ENCODE measurements at regions not wholly inside any gene's neighbourhood (a gene's known extent, or its start where the extent isn't known, plus 50 kb on each side); places are given as distances from the start of the nearest gene placed in this dataset.

GRCh38 chr6:103587722-103588121 is 1272.0 kb downstream of the HACE1 start:
- no peak for TF ChIP-seq CTCF (IDR thresholded peaks at IDR 0.05; ENCODE audit: insufficient read depth, low read length, missing control alignments)

GRCh38 chr6:103578115-103578514 is 1281.6 kb downstream of the HACE1 start:
- no peak for DNase-seq (ENCODE audit: low read depth, low spot score)
- TF ChIP-seq CTCF (IDR thresholded peaks at IDR 0.05; ENCODE audit: insufficient read depth, low read length, missing control alignments) = no peak
- ChIA-PET CTCF (no interaction called here), POLR2A (no interaction called here)
- H3K4me3 ChIP-seq (ENCODE audit: low read depth, low read length) = no peak overlapping the region

More at GRCh38 chr6:103587722-103588121, 1272.0 kb downstream of the HACE1 start:
- POLR2A ChIA-PET = no interaction called here
- no peak overlapping the region for H3K4me3 ChIP-seq (ENCODE audit: low read depth, low read length)
- DNase-seq (ENCODE audit: low read depth, low spot score) = no peak
- CTCF ChIA-PET = no interaction called here

GRCh38 chr6:103570431-103570830 is 1289.3 kb downstream of the HACE1 start:
- CTCF ChIA-PET = no interaction called here
- no peak for DNase-seq (ENCODE audit: low read depth, low spot score)
- H3K4me3 ChIP-seq (ENCODE audit: low read depth, low read length) = no peak overlapping the region
- TF ChIP-seq CTCF (IDR thresholded peaks at IDR 0.05; ENCODE audit: insufficient read depth, low read length, missing control alignments) = no peak
- POLR2A ChIA-PET = no interaction called here

- H3K4me3 ChIP-seq (ENCODE audit: low read depth, low read length) = no peak overlapping the region
- CTCF ChIA-PET = no interaction called here
- DNase-seq (ENCODE audit: low read depth, low spot score) = no peak
- TF ChIP-seq CTCF (IDR thresholded peaks at IDR 0.05; ENCODE audit: insufficient read depth, low read length, missing control alignments) = no peak
- POLR2A ChIA-PET = no interaction called here
These were observed 1304.8 kb downstream of the HACE1 start for GRCh38 chr6:103554911-103555310.

- CTCF ChIA-PET = no interaction called here
- TF ChIP-seq CTCF (IDR thresholded peaks at IDR 0.05; ENCODE audit: insufficient read depth, low read length, missing control alignments) = no peak
- H3K4me3 ChIP-seq (ENCODE audit: low read depth, low read length) = no peak overlapping the region
- DNase-seq (ENCODE audit: low read depth, low spot score) = no peak
- POLR2A ChIA-PET = no interaction called here
These were observed 1321.3 kb downstream of the HACE1 start for GRCh38 chr6:103538381-103538780.

- CTCF ChIA-PET = no interaction called here
- H3K4me3 ChIP-seq (ENCODE audit: low read depth, low read length) = no peak overlapping the region
- no peak for DNase-seq (ENCODE audit: low read depth, low spot score)
- POLR2A ChIA-PET = no interaction called here
- TF ChIP-seq CTCF (IDR thresholded peaks at IDR 0.05; ENCODE audit: insufficient read depth, low read length, missing control alignments) = no peak
These were observed 1324.9 kb downstream of the HACE1 start for GRCh38 chr6:103534814-103535213.
